GM18520 (cell line): ENCODE measurements at regions not wholly inside any gene's neighbourhood (a gene's known extent, or its start where the extent isn't known, plus 50 kb on each side); places are given as distances from the start of the nearest gene placed in this dataset.
"Not testable (repeated sequence)": the region's sequence is repeated elsewhere in the genome, so short reads cannot be mapped to it uniquely, and the experiment has no call there.

Experiments used
- ATAC-seq: cut with Tn5 transposase; IDR thresholded peaks from one replicate; pipeline ENCODE4 v1.9.1; 2021; ENCODE audit not compliant: unreplicated experiment

- ATAC-seq: no peak
Observed at GRCh38 chr2:105538840-105539239, 140.0 kb upstream of the FHL2 start.

GRCh38 chr2:105537920-105538319 is 139.1 kb upstream of the FHL2 start:
- no peak for ATAC-seq

GRCh38 chr2:105537466-105537865 is 138.6 kb upstream of the FHL2 start:
- ATAC-seq: no peak

- ATAC-seq: no peak
Observed at GRCh38 chr2:105536175-105536574, 137.3 kb upstream of the FHL2 start.

- ATAC-seq: not testable (repeated sequence)
Observed at GRCh38 chr2:105529258-105529657, 130.4 kb upstream of the FHL2 start.

- no peak for ATAC-seq
Observed at GRCh38 chr2:105526000-105526925, 127.4 kb upstream of the FHL2 start.

GRCh38 chr2:105525201-105525600 is 126.3 kb upstream of the FHL2 start:
- no peak for ATAC-seq

- ATAC-seq: no peak
Observed at GRCh38 chr2:105522645-105523044, 123.8 kb upstream of the FHL2 start.

- ATAC-seq: no peak
Observed at GRCh38 chr2:105521616-105522015, 122.8 kb upstream of the FHL2 start.

- ATAC-seq: no peak
Observed at GRCh38 chr2:105521176-105521575, 122.3 kb upstream of the FHL2 start.

- ATAC-seq: no peak
Observed at GRCh38 chr2:105519516-105519915, 120.7 kb upstream of the FHL2 start.

GRCh38 chr2:105518897-105519296 is 120.0 kb upstream of the FHL2 start:
- ATAC-seq: no peak

GRCh38 chr2:105517814-105518705 is 119.2 kb upstream of the FHL2 start:
- ATAC-seq: no peak

GRCh38 chr2:105515581-105516415 is 116.9 kb upstream of the FHL2 start:
- ATAC-seq: no peak

- ATAC-seq: no peak
Observed at GRCh38 chr2:105514576-105514975, 115.7 kb upstream of the FHL2 start.

GRCh38 chr2:105510761-105511528 is 112.1 kb upstream of the FHL2 start:
- no peak for ATAC-seq

- ATAC-seq: no peak
Observed at GRCh38 chr2:105509269-105510086, 110.6 kb upstream of the FHL2 start.

GRCh38 chr2:105506860-105507259 is 108.0 kb upstream of the FHL2 start:
- not testable (repeated sequence) for ATAC-seq

- no peak for ATAC-seq
Observed at GRCh38 chr2:105504459-105504858, 105.6 kb upstream of the FHL2 start.
